Fibroblast of skin of right biceps (primary cell): ENCODE measurements at regions not wholly inside any gene's neighbourhood (a gene's known extent, or its start where the extent isn't known, plus 50 kb on each side); places are given as distances from the start of the nearest gene placed in this dataset.
"Not testable (repeated sequence)": the region's sequence is repeated elsewhere in the genome, so short reads cannot be mapped to it uniquely, and the experiment has no call there.

Experiments used
- DNase-seq: peaks from one replicate; pipeline ENCODE4 v3.0.0-alpha.2; 2013

DNA sequence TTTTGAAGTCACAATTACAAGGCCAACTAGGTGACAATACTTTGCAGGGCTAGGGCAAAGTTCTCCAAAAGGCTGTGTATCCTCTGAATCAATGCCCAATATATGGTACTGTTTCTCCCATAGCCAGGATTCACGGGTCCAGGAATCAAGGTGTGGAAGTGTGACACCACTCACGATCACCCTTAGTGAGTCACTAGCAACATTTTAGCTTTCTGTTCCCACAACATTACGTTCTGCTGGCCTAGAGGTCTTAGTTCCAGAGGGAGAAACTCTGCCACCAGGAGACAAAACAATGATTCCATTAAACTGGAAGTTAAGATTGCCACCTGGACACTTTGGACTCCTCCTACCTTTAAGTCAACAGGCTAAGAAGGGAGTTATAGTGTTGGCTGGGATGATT lies 88.5 kb upstream of the RANBP6 start:
- DNase-seq: not testable (repeated sequence)

DNA sequence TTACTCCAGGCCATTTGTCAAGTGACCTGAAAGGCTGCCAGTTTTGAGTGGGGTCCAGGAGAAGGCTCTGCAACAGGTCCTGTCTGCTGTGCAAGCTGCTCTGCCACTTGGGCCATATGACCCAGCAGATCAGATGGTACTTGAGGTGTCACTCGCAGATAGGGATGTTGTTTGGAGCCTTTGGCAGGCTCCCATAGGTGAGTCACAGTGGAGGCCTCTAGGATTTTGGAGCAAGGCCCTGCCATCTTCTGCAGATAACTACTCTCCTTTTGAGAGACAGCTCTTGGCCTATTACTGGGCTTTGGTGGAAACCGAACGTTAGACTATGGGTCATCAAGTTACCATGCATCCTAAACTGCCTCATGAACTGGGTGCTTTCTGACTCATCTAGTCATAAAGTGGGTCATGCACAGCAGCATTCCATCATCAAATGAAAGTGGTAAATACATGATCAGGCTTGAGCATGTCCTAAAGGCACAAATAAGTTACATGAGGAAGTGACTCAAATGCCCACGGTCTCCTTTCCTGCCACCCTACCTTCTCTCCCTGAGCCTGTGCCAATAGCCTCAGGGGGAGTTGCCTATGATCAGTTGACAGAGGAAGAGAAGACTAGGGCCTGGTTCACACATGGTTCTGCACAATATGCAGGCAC lies 87.0 kb upstream of the RANBP6 start:
- not testable (repeated sequence) for DNase-seq

DNA sequence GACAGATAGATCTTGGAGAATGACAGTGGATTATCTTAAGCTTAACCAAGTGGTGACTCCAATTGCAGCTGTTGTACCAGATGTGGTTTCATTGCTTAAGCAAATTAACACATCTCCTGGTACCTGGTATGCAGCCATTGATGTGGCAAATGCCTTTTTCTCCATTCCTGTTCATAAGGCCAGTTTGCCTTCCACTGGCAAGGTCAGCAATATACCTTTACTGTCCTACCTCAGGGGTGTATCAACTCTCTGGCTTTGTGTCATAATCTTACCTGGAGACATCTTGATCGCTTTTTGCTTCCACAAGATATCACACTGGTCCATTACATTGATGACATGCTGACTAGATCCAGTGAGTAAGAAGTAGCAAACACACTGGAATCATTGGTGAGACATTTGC lies 86.3 kb upstream of the RANBP6 start:
- not testable (repeated sequence) for DNase-seq

DNA sequence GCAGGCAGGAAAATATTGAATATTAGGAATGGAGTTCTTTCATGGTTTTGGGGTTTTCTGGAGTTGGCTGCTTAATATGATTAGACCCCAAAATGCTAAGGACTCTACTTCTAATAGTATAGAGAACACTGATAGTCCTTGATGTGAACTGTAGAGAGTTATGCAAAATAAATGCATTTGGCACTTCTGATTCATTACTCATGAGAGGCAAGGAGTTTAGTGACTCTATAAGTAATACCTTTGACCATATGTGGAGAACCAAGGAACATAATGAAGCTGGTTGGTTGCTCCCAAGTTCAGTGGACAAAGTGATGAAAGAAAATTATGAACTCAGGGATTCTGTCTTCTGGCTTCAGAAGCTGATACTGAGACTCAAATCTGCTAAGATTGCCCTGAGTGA lies 83.9 kb upstream of the RANBP6 start:
- DNase-seq: not testable (repeated sequence)

DNA sequence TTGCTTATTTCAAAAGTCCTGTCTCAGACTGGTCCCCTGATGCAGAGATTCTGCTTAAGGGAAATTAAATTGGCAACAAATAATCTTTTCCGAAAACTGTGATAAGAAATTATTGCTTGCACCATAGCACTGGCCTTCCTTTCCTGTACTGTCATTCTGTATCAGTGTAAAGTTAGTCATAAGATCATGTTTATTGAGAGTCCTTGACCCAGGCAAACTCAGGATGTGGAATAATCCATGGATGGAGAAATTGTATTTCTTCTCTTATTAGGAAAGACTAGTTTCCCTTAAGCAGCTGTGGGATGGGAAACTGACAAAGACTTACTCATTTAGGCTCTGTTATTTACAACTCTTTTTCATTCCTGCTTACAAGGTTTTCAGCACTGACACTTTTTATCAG lies 83.0 kb upstream of the RANBP6 start:
- DNase-seq: no peak

DNA sequence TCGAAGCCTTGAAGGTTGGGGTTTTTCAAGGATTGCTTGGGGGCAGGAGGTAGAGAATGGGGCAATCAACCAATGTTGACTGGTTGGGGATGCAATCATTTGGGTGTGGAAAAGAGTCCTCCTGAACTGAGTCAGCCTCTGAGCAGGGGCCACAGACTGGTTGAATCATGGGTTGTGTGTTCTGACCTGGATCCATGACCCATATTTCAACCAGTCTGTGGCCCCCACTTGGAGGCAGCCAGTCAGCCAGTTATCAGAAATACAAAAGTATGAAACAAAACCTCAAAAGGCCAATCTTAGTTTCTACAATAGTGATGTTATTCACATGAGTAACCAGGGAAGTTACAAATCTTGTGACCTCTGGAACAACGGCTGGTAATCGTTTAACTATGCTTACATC lies 81.4 kb upstream of the RANBP6 start:
- peak; percentile 53 for DNase-seq

DNA sequence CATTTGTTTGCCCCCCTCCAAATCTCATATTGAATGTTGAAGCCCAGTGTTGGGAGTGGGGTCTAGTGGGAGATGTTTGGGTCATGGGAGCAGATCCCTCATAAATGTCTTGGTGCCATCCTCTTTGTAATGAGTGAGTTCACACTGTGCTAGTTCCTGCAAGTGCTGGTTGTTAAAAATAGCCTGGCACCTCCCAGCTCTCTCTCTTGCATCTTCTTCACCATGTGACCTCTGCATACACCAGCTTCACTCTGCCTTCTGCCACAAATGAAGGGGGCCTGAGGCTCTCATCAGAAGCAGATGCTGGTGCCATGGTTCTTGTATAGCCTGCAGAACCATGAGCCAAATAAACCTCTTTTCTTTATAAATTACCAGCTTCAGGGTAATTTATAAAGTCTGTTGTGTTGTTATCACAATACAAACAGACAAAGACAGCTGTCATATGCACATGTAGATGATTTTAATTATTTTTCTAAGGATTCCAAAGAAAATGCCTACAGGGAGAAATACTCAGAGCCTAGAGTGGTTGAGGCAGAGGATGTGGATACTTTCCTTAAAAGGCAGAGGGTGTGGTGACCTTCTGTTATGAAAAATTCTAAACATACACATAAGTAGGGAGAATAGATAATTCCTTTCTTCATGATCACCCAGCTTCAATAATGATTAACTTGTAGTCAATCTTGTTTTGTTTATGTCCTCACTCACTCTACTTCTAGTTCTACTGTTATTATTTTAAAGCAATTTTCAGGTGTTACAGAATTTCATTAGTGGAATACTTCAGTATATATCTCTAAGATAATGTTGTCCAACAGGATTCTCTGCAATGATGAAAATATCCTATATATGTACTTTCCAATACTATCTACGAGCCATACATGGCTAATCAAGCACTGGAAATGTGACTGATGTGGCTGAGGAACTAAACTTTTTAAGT lies 75.1 kb upstream of the RANBP6 start:
- no peak for DNase-seq

DNA sequence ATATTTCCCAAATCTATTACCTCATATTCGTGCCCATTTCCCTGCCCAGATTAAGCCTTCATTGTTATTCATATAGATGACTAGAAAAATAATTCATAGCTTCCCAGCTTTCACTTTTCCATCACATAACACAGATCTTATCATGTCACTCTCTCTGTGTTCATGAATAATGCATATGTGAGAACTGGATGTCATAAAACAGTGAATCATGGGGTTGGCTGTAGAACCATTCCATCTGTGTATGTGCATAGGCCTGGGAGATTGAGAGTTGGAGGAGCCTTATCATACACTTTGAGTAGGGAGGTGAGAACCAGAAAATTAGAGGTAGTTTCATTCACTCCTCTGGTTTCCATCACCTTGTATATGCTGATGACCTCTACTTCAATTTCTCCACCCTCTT lies 73.9 kb upstream of the RANBP6 start:
- no peak for DNase-seq

DNA sequence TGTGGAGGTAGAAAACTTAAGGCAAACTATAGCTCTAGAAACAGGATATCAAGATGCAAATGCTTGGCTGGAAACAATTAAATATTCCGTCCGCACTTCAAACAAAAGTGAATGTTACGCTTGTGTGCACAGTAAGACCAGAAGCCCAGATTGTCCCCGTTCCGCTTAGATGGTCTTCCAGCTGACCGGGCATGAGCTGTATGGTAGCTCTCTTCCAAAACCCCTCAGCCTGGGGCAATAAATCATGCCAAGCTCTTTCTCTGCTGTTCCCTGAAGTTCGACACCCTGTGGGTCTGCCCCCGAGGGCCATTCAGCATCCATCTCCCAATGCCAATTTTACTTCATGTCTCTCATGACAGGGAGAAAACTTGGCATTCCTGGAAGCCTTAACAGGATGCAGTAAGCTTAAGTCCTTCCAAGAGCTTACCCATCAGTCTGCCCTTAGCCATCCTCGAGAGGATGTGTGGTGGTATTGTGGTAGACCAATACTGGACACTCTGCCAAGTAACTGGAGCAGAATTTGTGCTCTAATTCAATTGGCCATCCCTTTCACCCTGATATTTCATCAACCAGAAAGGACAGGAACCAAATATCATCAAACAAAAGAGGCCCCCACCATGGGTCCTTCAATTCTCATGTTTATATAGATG lies 70.7 kb upstream of the RANBP6 start:
- no peak for DNase-seq

DNA sequence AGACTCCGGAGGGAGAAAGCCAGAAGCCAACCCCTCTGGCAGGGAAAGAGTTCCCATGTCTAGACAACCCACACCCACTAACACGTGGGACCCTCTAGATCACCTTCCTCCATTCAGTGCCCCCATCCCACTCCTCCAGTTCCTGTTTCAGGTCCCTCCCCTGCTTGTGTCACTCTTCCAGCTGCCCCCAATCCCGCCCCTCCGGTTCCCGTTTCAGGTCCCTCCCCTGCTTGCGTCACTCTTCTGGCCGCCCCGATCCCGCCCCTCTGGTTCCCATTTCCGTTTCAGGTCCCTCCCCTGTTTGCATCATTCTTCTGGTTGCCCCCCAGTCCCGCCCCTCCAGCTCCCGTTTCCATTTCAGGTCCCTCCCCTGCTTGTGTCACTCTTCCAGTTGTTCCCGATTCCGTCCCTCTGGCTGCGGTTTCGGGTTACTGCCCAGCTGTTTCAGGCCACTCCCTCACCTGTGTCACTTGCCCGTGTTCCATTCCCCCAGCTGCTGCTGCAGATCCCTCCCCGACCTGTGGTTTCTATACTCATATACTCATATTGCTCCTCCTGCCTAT lies 64.8 kb upstream of the RANBP6 start:
- DNase-seq: peak; percentile 88

DNA sequence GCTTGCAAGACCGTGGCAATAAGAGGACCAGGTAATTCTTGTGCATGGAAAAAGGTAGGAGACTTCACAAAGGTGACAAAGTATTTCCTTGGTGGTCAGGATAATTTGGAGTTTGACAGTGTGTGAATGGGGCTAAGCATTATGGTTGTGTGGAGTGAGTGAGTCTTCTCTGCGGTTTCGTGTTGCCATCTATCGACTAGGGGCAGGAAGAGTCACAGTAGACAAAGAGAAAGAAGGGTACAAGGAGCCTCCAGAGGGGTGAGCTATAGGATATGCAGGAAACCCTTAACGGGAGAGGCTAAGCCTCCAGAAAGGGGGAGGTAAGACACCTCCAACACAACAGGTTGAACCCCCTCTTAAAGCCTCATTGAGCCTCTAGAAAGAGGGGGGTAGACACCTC lies 64.0 kb upstream of the RANBP6 start:
- DNase-seq: no peak

DNA sequence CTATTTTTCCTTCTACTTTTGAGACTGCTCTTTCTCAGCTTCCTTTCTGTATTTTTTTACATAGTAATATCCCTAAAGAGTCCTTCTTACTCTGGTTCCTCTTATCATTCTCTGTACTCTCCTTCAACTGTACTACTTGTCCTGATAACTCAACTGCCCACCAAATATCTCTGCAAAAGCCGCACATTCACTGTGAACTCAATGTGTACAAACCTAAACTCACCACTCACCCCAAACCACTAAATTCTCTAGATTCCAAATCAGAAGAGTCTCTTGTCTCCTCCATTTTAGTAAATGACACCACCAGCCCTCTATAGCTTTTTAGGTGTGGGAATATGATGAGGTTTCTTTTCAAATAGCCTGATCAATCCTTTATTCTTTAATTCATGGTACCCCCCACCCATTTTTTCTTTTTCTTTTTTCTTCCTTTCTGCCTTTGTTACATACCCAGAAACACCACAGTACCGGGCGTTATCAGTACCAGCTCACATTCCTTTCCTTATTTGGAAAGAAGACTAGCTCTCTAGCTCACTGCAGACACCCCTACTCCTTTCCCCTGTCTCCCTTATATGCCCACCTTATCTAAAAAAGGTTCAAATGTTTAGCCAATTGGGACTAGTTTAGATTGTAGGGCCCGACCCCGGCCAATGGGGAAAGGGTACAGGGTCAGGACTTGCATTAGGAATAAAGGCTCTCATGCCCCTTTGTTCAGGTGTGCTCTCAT lies 63.1 kb upstream of the RANBP6 start:
- DNase-seq: no peak

DNA sequence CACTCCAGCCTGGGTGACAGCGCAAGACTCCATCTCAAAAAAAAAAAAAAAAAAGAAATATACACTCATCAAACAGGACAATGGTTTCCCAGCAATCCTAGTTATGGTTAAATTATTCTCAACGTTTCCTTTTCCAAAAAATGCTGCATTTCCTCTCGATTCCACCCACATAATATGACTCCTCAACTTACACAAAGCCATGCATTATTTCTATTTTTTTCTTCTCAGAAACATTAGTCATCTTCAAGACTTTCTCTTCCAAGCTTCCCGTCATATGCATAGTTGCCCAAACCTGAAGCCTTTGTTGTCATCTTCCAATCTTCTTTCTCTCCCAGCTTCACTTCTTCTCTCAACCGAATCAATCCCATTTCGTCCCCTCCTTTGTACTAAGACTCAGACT lies 61.4 kb upstream of the RANBP6 start:
- peak; percentile 8 for DNase-seq

DNA sequence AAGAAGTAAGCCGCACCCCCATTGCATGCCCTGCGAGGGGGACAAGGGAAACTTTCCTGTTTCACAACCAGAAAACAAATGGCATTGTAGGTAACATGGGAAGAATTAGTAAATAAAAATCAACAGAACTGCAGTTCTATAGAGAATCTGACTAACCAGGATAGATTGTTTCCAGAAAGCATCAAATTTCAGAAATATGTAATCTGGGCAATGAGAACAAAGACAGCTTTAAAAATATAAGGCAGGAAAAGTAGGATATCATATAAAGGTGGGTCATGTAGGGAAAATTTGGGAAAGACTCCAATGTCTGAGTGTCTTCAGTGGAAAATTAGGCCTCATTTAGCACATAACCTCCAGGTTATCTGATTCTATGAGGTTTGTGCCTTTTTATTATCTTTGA lies 58.3 kb upstream of the RANBP6 start:
- no peak for DNase-seq

DNA sequence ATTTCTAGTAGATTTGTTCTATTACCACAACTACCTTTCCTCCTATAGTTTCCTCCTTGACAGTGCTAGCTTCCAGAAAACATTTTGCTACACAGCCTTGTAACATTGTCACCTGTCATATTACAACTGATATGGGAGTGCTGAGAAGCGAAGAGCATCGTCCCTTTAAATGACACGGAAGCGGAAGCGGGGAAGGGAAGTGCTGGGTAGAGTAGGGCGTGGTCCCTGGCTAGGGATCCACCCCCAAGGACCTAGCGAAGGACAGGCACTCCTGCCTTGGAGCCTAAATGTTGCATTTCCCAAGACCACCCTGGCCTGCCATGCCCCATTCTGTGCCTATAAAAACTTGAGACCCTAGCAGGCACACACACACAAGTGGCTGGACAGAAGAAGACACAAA lies 57.4 kb upstream of the RANBP6 start:
- DNase-seq: no peak

DNA sequence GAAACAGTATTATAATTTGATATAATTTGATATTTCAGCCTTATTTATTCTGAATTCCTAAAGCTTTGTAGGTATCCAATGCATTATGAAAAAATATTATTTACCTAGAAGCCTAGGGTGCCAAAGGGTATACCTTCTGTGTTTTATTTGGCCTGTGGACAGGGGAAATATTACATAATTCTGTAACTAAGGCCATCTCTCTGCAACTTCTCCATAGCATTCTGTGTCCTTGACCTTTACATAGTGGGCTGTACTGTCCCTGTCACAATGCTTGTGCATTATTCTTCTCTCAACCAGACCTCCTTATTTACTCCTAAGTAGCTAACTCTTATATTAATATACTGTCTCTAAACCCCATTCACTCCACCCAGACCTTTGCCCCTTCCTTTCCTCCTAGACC lies 57.0 kb upstream of the RANBP6 start:
- DNase-seq: no peak

DNA sequence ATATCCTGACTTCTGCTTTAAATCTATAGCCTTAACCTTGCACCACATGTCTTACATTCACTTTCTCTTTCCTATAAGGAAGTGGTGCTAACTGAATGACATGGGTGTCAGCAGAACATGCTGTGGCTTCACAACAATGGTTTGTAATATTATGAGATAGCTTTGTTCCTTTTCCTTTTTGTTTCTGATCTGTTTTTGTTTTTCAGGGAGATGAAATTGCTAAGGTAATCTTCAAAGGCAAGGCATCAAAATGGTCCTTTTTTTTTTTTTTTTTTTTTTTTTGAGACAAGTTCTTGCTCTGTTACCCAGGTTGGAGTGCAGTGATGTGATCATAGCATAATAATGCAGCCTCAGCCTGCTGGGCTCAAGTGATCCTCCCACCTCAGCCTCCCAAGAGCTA lies 53.6 kb upstream of the RANBP6 start:
- no peak for DNase-seq

DNA sequence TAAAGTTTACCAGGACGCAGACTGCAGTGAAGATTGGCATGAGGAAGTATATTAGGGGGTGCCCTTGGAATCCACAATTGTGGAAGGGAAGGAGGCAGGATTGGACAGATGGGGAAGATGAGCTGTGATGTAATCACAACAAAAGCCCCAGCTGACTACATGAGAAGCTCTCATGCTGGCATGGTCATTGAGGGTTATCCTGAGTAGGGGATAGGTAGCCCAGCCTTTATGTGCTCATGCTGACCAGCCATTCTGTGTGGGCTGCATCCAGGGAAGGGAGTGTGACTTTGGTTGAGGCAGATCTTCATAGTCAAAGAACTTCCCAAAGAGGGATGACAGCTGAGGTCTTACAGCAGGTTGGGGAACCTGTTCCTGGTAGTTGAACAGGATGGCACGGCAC lies 52.0 kb upstream of the RANBP6 start:
- no peak for DNase-seq
